Myocyte (in vitro differentiated cells): ENCODE measurements at regions not wholly inside any gene's neighbourhood (a gene's known extent, or its start where the extent isn't known, plus 50 kb on each side); places are given as distances from the start of the nearest gene placed in this dataset.

Experiments
- DNase-seq: peaks from one replicate; pipeline ENCODE4 v3.0.0-alpha.2; 2012; ENCODE audit warnings: low read depth

DNA sequence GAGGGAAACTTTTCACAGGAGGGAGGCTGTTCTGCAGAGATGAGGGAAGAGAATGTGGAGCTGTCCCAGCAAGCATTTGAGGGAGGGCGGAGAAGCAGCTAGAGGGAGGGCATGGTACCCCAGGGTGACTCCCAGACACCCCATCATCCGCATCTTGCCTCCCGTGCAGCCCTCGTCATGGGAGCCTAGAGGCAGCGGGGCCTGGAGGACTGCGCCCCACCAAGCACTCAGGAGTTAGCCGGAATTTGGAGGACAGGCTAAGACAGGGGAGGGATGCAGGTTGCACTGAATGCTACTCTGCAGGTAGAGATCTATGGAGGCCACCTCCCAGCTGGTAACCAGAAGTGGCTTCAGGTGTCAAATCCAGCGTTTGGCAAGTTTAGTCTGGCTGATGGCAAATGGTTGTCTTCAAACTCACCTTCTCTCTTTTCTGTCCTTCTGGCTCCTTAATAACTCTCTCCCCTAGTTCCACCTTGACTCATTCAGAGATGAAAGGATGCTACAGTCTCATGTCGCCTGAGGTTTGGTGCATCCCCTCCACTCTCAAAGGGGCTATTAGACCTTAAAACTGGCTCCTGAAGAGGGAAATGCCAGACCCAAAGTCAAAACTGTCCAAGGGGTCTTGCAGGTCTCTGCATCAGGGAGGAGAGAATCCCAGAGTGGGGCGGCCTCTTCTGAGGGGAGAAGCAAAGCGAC is 155.9 kb upstream of the TLE3 start:
- no peak for DNase-seq

DNA sequence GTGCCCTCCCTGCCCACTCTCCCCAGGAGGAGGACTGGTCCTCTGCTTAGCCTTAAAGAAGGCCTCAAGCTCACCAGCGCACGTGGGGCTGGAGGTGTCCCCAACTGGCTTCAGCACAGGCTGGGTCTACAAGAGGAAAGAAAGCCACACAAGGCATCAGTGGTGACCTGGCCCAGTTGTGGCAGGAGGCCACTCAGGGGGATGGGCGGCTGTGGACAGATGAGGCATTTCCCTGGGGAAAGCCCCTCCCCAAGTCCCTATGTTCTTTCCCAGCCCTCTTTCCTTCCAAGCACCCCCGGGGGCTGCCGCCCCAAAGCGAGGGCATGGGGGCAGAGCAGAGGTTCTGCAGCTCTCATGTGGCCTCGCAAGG is 155.2 kb upstream of the TLE3 start:
- DNase-seq: no peak

DNA sequence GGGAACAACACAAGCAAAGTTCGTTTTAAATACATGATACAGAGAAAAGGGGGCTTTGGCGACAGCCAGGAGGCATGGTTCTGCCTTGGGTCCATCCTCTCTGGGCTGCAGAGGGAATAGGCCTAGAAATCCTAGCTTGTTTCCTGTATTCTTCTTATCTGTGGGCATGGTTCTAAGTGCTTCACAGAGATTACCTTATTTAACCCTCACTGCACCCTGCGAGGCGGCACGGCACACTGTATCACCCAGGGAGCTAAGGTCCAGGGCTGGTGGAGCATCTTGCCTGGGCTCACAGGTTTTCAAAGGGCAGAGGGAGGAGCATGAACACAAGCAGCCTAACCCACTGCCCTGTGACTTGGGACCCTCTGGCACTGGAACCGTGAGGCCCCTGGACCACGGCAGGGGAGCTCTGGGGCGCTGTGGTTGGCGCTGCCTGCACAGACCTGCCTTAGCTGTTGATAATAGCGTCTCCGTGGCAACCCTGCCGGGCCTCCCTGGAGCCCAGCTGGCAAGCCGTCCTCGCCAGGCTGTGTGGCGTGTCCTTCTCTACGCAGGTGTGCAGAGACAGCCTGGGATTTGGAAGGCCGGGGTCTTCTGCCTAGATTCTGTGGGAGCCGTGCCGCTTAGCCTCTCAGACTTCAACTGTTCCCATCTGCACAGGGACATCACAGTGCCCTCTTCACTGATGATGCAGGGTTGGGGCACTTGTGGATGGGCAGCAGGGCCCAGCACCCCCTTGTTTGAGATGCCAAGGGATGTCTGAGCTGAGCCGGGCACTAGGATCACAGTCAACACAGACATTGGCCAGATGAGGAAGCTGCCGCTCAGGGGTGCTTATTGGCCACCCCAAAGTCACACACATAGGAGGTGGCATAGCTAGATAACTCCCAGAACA is 154.6 kb upstream of the TLE3 start:
- DNase-seq: no peak

DNA sequence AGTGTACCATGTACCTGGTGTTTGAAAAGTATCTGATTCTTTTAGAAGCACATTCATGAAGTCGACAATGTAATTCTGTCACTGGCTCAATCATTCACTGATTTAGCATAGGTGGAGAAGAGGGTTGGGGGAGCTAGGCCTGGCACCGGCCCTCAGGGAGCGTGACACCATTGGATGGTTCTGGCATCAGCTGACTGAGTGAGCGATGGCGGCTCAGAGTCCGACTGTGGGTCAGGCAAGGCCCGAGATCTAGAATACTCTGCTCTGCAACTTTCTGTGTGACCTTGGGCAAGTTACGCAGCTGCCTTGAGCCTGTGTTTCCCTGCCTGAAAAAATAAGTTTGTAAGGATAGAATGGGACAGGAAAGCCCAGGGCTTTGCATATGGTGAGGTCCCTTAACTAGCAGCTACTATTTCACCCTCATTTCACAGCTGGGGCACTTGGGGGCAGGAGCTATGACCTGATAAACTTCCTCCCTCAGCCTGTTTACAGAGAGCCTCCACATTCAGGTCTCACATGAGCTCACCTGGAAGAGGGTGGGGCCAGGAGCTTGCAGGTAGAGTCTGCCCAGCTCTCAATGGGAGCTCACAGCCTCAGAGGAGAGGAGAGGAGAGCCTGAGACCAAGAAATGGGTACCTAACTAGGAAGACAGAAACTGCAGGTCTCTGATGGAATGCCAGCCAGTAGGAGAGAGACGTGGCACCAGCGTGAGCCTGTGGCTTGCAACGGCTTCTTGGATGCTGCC is 153.7 kb upstream of the TLE3 start:
- DNase-seq: no peak

DNA sequence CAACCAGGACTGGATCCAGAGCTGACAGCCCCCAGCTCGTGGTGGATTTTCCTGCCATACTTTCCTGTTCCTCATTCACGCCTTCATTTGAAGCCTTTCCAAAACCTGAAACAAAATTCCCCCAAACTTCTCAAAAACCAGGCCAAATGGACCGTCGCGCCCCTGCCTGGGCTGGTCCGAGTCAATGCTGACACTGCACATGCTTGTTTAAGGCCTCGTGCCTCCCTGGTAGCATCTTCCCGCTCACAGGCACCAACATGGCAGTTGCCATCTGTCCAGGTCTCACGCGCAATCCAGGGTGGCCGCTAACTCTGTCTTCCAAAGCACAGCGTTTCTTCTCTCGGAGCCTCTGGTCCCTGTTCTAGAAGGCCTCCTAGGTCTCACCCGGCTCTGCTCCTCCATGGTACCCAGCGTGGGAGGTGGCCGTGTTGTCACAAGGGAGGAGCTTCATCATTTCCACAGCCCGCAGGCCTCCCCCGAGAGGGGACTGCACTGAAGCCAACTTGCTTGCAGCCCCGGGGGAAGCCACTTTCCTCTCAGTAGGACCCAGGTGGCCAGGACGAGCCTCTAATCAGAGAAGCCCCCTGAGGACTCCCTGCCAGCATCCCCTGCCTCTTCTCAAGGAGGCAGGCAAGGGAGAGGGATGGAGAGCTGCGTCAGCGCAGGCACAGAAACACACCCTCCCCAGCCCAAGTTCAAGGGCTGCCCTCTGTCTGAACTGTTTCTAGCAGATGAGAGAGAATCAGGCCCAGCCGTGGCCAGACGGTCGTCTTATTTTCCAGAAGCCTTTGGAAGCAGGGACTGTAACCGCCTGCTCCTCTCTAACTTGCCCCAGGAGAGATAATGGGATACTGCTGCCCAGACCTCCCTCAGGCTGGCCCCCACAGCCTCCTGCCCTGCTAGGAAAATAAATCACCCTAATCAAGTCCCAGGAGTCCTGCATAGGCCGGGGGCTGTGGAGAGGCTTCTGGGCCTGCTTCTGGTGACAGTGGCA is 152.8 kb upstream of the TLE3 start:
- DNase-seq: no peak

DNA sequence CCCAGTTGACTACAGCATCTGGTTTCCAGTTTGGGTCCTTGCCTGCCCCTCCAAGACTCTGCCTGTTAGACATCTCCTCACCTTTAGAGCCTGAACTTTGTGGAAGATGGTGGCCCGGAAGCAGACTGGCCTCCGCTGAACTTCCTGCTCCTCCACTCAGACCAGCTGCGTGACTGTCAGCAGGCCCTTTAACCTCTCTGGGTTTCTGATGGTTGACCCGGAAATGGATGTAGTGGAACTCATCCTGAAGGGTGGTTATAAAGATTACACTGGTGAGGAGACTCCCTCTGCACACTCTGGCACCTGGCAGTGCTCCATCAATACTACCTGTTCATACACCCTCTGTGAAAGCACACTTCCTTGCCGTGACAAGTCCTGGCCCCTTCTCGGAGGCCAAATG is 151.9 kb upstream of the TLE3 start:
- DNase-seq: no peak

DNA sequence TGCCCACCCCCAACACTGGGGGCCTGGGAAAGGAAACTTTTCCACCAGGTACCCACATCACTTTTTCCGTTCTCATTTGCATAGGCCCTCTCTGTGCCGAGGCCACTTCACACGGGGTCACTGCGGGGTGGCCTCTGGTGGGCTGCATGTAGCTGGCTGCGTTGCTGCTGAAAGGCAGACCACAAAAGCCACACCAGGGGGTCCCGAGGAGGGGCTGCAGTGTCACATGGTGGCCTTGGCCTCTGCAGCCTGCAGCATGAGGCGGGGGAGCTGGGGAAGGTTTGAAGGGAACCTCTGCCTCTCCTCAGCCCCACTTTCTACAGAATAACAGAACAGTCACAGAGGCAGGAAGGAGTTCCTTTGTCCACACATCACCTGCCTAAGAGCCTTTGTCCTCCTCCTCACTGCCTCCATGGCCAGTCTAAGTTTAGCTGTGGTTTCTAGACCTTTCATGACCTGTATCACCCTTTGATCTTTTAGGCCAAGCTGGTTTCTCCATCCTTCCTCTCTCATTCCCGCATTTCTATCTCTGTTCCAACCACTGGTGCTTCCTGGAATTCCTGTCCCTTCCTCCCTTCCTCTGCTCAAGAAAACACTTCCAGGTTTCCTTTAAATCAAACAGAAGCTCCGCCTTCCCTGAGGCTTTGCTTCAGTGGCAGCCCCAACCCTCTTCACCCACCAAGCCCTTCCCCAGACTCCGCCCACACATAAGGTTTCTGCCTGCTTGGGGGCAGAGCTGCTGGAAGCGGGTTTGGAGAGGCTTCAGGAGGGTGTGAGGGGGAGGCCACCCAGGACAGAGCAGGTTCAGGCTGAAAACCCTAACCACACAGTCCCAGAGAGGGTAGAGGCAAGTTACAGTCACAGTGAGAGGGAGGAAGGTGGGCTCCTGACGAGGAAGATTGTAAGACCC is 150.7 kb upstream of the TLE3 start:
- DNase-seq: no peak

DNA sequence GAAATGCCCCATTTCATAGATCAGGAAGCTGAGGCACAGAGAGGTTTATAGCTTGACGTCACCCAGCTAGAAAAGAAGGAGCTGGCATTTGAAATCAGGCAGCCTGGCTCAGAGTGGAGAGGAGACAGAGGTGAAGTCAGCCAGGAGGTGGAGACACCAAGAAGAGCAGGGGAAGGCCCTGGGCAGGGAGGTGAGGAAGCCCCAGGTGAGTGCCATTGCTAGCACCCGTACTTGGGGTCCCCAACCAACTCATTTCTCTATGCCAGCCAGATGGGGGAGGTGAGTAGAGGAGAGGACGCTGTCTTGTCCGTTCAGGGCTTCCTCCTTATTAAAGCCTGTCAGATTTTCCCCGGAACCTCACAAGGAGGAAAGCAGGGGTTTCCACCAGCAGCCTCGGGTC is 149.6 kb upstream of the TLE3 start:
- no peak for DNase-seq

DNA sequence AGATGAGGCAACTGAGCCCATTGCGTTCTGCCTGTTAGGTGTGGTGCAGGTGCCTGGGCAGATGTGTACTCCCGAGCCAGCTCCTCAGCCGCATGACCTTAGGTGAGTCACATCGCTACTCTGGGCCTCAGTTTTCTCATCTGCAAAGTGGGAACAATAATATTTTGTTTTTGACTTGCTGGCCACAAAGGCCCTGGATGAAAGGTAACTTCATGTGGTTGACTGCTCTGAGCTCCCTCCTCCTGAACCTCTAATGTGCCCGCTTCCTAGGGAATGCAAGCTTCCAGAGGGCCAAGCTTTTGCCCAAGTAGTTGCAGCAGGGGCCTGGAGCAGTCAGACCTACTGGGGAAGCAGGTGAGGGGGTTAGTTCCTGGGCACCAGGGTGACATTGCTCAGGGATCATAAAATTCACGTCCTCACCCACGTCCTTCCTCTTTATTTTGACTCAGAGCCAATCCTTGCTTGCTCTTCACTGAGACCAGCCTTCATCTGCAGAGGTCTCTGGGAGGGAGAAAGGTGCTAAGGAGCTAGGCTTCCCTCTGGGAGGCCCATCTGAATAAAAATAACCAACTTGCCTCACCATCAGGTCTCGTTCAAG is 149.0 kb upstream of the TLE3 start:
- DNase-seq: no peak

DNA sequence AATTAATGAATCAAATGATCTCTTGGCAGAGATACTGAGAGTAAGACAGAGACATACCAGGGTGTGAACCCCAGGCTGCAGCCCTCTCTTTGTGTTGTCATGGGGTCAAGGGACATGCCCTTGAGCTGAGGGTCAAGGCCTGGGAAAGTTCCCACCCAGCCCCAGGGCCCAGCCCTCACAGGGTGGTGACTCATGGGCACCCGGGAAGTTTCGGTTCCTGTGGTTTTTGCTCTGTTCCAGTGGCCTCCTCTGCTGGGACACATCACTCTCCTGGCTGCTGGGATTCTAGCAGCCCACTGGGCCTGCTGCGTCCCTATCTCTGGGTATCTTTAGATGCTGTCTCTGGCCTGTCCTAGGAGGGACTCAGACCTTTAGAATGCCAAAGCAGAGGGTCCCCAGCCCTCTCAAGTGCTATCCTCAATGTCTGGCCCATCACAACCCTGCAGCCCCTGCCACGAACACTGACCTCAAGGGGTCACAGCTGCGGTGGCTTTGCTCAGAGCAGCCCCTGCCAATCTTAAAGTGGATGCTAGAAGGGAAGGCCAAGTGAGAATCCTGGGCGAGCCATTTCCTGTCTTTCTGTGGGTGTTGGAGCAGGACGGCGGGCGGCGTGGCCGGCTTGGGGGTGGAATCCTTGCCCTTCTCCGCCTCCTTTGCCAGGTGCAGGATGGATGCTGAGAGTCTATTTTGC is 148.4 kb upstream of the TLE3 start:
- peak; percentile 78 for DNase-seq

DNA sequence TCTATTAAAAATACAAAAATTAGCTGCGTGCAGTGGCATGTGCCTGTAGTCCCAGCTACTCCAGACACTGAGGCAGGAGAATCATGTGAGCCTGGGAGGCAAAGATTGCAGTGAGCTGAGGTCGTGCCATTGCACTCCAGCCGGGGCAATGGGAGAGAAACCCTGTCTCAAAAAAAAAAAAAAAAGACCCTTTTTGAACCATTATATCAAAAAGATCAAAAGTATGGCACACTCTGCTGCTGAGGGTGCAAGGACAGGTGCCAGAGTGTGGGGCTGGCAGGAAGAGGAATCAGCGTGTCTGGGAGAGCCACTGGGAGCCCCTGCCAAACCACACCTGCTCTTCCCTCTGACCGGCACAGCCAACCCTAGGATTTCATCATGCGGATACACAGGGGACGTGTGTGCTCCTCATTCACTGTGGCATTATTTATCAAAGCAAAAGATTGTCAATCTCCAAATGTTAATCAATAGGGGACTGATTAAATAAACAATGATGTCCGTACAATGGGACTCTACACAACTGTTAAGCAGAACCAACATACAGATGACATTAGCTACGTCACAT is 147.3 kb upstream of the TLE3 start:
- DNase-seq: peak; percentile 50

DNA sequence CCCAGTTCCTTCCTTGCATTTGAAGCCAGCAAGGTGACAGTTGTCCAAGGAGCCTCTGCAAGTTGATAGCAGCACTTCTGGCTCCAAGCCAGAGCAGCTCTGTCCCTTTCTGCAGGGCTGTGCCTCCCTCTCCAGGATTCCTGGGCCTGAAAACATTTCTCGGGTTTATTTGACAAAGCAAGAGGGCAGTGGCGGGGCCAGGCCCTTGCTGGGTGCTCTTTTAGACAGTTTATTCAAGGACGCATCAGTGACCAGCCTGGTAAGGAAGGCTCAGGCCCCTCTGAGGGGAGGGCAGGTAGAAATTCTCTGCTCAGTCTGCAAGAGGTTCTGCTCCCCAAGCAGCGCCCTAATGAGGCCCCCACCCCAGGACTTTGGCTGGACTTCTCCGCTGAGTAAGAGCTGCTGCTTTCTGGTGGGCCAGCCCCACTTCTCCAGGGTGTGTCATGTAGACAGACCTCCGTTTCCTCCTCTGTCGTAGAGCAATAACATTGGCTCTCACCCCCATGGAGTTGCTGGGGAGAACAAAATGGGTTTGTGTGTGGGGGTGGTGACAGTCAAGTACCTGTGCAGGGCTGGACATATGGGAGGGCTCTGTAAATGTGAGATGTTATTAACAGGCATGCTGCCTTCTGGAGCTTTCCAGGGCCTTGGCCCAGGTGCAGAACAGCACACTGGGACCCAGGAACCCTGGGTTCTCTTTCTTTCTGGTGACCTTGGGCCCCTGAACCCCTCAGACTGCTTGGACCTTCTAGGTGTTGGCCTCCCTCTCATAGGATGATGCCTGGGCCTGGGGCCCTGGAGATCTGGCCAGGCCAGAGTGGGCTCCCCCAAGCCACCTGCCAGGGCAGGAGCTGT is 146.2 kb upstream of the TLE3 start:
- DNase-seq: no peak

DNA sequence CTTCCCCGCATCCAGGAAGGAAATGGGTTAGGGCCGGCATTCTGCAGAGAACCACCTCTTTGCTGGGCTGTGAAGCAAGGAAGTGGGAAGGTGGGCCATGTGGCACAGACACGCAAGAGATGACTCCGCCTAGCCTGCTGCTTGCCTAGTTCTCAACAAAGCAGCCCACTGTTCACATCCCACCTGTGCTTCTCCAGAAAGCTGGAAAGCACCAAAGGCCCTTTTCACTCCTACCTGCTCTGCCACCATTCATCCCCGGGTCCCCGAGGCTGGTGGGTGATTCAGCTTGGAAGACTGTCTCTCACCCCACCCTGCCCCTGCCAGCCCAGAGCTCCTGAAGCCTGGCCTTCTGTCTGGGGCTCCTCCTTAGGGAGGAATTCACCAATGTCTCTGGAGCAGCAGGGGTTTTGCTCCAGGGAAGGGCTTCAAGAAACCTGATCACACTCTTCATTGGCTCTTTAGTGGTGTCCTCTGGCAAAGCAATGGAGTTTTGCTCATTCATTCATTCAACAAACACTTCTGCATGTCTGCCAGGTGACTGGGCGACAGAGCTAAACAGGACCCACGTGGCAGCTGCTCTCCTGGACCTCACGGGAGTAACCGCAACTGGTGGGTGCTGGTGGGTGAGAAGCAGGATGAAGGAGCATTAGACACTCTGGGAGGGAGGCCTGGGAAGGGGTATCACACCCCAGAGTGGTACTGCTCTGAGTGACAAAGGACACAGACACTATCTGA is 145.4 kb upstream of the TLE3 start:
- no peak for DNase-seq

DNA sequence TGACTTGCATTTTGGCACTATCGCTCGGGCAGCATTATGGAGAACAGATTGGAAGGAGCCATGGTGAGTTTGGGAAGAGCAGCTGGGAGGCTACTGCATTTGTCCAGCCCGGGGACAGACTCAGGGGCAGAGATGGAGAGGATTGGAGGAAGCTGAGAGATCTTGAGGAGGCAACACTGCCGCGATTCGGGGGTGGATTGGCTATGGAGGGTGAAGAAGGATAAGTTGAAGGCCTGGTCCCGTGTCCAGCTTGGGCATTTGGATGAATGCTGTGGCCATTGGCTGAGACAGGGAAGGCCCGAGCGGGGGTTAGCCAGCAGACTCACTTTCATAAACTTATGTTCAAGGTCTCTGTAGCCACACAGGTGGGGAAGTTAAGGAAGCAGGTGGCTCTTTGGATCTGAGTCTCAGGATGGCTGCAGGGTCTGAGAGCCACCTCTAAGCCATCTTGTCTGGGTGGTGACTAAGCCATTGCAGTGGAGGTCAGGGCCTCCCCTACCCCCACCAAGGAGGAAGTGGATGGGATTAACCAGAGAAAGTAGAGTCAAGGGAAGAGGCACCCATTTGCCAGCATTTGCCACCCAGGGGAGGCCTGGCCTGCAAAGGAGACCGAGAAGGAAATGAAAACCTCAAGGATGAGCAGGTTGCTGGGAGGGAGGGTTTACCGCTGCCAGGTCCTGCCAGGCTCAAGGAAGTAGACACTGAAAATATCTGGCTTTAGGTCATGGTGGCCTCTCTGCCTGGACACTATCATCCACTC is 144.0 kb upstream of the TLE3 start:
- DNase-seq: no peak

DNA sequence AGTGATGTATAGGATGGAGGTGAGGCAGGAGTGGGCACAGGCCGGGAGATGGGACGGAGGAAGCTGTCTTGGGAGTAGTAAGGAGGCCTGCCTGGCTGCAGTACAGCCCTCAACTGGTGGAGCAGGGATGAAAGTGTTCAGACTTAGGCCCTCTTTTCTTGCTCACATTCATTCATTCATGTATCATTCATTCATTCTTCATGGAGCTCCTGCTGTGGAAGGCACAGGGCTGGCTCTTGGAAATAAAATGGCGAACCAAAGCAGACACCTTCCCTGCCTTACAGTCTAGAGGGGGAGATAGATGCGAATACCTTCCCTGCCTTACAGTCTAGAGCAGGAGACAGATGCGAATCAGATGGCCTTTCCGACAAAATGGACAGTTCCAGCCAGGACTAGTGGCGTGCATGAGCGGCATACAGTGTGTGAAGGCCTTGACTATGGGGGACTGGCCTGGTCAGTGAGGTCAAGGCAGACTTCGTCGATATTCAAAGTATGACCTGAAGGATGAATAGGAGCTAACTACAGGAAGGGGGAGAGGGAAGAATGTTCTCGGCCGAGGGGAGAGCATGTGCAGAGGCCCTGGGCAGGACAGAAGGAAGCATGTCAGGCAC is 143.2 kb upstream of the TLE3 start:
- no peak for DNase-seq

DNA sequence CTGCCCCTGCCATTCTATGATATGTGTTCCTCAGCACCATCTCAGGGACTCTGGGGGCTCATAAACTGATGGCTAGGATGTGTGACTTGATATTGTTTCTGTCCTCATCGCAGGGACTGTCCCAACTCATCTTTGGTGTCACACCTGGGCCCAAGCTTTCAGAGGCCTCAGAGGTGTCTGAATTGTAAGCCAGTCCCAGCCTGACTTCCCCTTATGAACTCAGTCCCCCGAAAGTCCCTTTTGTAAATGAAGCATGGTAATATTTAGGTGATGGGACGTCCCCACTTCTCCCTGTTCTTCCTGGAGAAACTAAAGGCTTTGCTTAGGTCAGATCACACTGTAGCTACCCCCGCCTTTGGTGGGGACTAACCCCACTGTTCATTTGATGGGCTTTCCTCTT is 142.4 kb upstream of the TLE3 start:
- DNase-seq: no peak
